Kidney (tissue), 13 donors: ENCODE measurements at regions not wholly inside any gene's neighbourhood (a gene's known extent, or its start where the extent isn't known, plus 50 kb on each side); places are given as distances from the start of the nearest gene placed in this dataset.
A peak's percentile ranks its signal among the peaks of the same experiment; 100 is the strongest.
"Not testable (repeated sequence)": the region's sequence is repeated elsewhere in the genome, so short reads cannot be mapped to it uniquely, and the experiment has no call there.

Experiments
- DNase-seq, 5 donors: peaks; one replicate each; pipeline ENCODE4 v3.0.0-alpha.2; 2013 to 2020
- FAIRE-seq: peaks from 2 replicates; lab custom pipeline; 2012; peaks lifted over from hg19 to GRCh38; lab: Jason Lieb, UNC
- H3K27ac ChIP-seq, 2 donors: one replicate each; pipeline ENCODE4 v1.7.0; 2013; ENCODE audit warnings: low read depth in 2 of 2, low read length in 2 of 2, inconsistent platforms in 1 of 2
- H3K27me3 ChIP-seq: one replicate; pipeline ENCODE4 v1.7.1; 2013; ENCODE audit warnings: low read length, inconsistent platforms; ENCODE audit not compliant: control insufficient read depth, insufficient read depth
- H3K36me3 ChIP-seq, 3 donors: one replicate each; pipeline versions ENCODE4 v1.7.0 to v1.7.1; 2013; ENCODE audit warnings: low read length in 3 of 3, control low read depth in 1 of 3, inconsistent platforms in 1 of 3; ENCODE audit not compliant: insufficient read depth in 3 of 3, control insufficient read depth in 2 of 3
- H3K4me1 ChIP-seq, 3 donors: one replicate each; pipeline versions ENCODE4 v1.7.0 to v1.7.1; 2013; ENCODE audit warnings: low read length in 3 of 3, inconsistent platforms in 1 of 3, low read depth in 1 of 3; ENCODE audit not compliant: control insufficient read depth in 2 of 3, insufficient read depth in 2 of 3
- H3K4me3 ChIP-seq, 3 donors: one replicate each; pipeline versions ENCODE4 v1.7.0 to v1.8.1; 2013; ENCODE audit warnings: low read length in 3 of 3, control low read depth in 1 of 3, inconsistent platforms in 1 of 3
- H3K9ac ChIP-seq, 3 donors: one replicate each; pipeline versions ENCODE4 v1.7.0 to v1.7.1; 2013; ENCODE audit warnings: low read length in 3 of 3, control low read depth in 1 of 3, inconsistent platforms in 1 of 3
- H3K9me3 ChIP-seq, 3 donors: one replicate each; pipeline versions ENCODE4 v1.7.0 to v1.7.1; 2013; ENCODE audit warnings: low read length in 3 of 3, control low read depth in 1 of 3, inconsistent platforms in 1 of 3; ENCODE audit not compliant: control insufficient read depth in 2 of 3, insufficient read depth in 1 of 3
- CTCF ChIP-seq: IDR thresholded peaks from 3 replicates; pipeline ENCODE4 v1.5.1; 2012; ENCODE audit warnings: mild to moderate bottlenecking, moderate library complexity, borderline replicate concordance; ENCODE audit not compliant: insufficient read depth; ENCODE audit errors: extremely low read depth
- intact Hi-C: fragments of 100-400 bp; cut with DNase I; formaldehyde crosslinking; loops from one replicate; pipeline ENCODE4 v1.11.1; 2022
- donor health status: control.
- donor health status: control.
- donor health status: control.
- donor health status: control.
- donor health status: control.
- donor health status: DM: yes; HTN: yes; CAD: no.
- donor health status: Normal renal cell carcinoma (clear cell type).

- FAIRE-seq (no peak), DNase-seq (peak in 1 of 5 donors; percentile 51)
- intact Hi-C loops, result no loop called here
- H3K27me3 ChIP-seq, result no peaks in the 10 kb centered on the region
- no peaks in the 10 kb centered on the region for H3K4me1 ChIP-seq
- H3K27ac ChIP-seq, result no peak overlapping the region
- H3K36me3 ChIP-seq, result no peaks in the 10 kb centered on the region
- TF ChIP-seq CTCF, result no peak
- H3K4me3 ChIP-seq, result no peak overlapping the region
- H3K9ac ChIP-seq, result no peak overlapping the region
- H3K9me3 ChIP-seq, result no peaks in the 10 kb centered on the region
These were observed 497.0 kb upstream of the PHF14 start for GRCh38 chr7:10476642-10477041.

GRCh38 chr7:10483671-10484070 is 490.0 kb upstream of the PHF14 start:
- no peak for DNase-seq
- no peak for TF ChIP-seq CTCF
- Histone ChIP-seq H3K27me3 (no peaks in the 10 kb centered on the region), H3K36me3 (no peaks in the 10 kb centered on the region), H3K9me3 (no peaks in the 10 kb centered on the region), H3K9ac (no peak overlapping the region), H3K4me1 (no peaks in the 10 kb centered on the region), H3K4me3 (no peak overlapping the region), H3K27ac (no peak overlapping the region)
- intact Hi-C loops, result no loop called here
- FAIRE-seq, result no peak

- TF ChIP-seq CTCF, result no peak
- no peak for DNase-seq
- Histone ChIP-seq H3K9me3 (no peaks in the 10 kb centered on the region), H3K4me3 (no peak overlapping the region), H3K27ac (no peak overlapping the region), H3K27me3 (no peaks in the 10 kb centered on the region), H3K9ac (no peak overlapping the region), H3K36me3 (no peaks in the 10 kb centered on the region), H3K4me1 (no peaks in the 10 kb centered on the region)
- intact Hi-C loops, result no loop called here
- FAIRE-seq, result no peak
These were observed 488.9 kb upstream of the PHF14 start for GRCh38 chr7:10484767-10485166.

- H3K27ac ChIP-seq, H3K9me3 ChIP-seq, H3K27me3 ChIP-seq, H3K9ac ChIP-seq, FAIRE-seq, H3K4me3 ChIP-seq, H3K4me1 ChIP-seq, intact Hi-C loops, H3K36me3 ChIP-seq: not testable (repeated sequence)
- DNase-seq, result peak in 1 of 5 donors; percentile 54
These were observed 472.3 kb upstream of the PHF14 start for GRCh38 chr7:10501206-10501884.
